ENCODE measurements at regions not wholly inside any gene's neighbourhood (a gene's known extent, or its start where the extent isn't known, plus 50 kb on each side); places are given as distances from the start of the nearest gene placed in this dataset.

DNA sequence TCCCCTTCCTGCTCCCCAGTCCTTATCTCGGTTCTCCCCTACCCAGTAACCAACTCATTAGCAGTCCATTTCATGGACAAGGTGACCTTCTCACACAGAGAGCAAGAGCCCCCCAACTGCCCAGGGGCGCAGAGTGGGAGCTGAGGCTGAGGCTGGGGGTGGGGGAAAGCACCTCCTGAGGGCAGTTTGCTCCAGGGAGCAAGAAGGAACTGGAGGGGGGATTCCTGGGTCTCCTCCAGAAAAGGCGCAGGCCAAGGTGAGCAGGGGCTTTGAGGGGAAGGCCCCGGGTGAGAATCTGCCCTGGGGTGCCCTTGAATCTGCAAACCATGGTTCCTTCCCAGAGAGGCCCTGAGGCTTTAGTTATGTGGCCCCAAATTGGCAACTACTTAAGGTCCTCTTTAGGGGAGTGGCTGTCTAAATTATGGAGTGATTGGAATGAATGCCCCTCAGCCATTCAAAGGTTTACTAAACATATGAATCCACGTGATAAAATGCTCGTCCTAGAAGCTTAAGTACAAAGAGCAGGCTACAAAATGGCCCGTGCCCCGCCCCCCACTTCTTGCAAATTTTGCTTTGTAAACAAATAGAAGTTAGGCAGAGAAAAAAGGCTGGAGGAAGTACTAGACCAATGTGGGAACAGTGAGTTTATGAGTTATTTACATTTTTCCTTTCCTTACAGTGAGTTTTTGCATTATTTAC lies 123.5 kb upstream of the HS6ST1 start:
- TF ChIP-seq, protein P1, sequence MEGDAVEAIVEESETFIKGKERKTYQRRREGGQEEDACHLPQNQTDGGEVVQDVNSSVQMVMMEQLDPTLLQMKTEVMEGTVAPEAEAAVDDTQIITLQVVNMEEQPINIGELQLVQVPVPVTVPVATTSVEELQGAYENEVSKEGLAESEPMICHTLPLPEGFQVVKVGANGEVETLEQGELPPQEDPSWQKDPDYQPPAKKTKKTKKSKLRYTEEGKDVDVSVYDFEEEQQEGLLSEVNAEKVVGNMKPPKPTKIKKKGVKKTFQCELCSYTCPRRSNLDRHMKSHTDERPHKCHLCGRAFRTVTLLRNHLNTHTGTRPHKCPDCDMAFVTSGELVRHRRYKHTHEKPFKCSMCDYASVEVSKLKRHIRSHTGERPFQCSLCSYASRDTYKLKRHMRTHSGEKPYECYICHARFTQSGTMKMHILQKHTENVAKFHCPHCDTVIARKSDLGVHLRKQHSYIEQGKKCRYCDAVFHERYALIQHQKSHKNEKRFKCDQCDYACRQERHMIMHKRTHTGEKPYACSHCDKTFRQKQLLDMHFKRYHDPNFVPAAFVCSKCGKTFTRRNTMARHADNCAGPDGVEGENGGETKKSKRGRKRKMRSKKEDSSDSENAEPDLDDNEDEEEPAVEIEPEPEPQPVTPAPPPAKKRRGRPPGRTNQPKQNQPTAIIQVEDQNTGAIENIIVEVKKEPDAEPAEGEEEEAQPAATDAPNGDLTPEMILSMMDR (IDR thresholded peaks at IDR 0.05; ENCODE audit: insufficient read depth, low read length), result no peak
- DNase-seq (ENCODE audit: low read depth), result no peak

DNA sequence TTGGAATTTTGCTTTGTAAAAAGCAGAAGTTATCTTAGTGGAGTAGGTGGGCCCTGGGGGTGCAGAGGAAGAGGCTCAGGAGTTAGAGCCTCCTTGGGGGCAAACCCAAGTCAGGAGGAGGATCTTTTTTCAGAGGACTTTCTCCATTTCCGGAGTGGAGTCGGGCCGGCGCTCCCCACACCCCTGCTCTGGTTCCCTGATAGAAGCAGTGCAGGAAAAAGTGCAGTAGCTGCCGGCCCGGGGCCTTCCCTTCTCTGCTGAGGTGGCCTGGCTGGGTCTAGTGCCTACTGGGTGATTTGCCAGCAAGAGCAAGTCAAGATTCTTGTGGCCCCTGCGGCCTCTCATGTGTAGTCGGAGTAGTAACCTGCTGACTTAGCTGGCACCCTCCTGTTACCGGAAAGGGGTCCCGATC lies 124.2 kb upstream of the HS6ST1 start:
- DNase-seq (ENCODE audit: low read depth), result no peak
- H3K4me3 ChIP-seq (ENCODE audit: low read depth, low read length), result no peak overlapping the region
- TF ChIP-seq, protein P1 (IDR thresholded peaks at IDR 0.05; ENCODE audit: insufficient read depth, low read length), result no peak

More for the DNA sequence above, 123.5 kb upstream of the HS6ST1 start:
- no peak overlapping the region for H3K4me3 ChIP-seq (ENCODE audit: low read depth, low read length)

DNA sequence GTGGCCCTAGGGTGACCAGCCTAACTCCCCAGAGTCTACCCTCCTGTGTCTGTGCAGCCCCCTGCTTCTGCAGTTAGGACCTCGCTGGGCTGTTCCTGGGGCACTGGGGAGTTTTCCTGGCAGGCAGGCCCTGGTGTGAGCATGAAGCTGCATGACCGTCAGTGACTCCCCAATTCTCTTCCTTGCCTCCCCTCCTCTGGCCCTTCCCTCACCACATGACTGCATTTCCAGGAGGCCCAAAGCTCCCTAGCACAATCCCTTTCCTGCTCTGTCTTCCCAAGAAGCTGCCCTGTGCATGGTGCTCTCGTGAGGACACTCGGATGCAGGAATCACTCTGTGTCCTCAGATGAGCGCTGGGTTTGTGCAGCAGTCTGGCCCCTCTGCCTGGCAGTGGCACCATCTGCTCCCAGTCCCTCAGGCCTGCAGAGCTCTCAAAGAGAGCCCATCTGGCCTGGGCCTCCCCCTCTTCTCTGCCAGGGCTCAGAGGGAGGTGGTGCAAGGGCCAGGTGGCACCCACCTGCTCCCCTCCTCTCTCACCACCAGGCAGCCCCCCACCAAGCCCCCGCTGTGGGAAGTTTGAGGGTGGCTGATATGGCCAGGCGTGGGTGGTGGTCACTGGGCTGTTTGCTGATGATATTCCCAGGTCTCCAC lies 125.6 kb upstream of the HS6ST1 start:
- no peak overlapping the region for H3K4me3 ChIP-seq (ENCODE audit: low read depth, low read length)
- TF ChIP-seq, protein P1 (IDR thresholded peaks at IDR 0.05; ENCODE audit: insufficient read depth, low read length), result no peak
- DNase-seq (ENCODE audit: low read depth), result no peak

DNA sequence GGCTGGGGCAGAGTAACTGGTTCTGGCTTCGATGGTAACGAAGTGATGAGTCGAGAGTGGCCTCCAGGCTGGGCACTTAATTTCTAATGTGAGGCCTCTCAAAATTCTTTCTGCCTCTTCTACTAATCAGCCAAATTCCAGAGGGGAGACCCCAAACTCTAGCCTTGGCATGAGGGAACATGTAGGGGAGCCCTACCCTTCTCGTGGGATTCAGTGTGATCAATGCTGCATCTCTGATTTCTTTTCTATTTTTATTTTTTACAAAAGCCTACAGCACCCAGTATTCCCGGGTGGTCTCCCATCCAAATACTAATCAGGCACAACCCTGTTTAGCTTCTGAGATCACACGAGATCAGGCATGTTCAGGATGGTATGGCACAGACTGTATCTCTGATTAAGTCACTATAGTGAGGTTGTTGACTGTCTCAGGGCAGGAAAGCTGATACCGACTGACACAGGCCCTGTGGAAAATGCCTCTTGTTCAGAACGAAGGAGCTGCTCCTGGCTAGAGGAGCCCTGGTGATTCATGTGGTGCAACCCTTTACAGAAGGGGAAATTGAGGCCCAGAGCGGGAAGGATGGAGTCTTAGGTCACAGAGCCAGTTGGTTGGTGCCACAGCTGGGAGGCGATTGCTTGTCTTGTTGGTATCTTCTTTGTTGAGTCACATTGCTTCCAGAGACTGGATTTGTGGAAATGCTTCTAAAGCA lies 126.3 kb upstream of the HS6ST1 start:
- DNase-seq (ENCODE audit: low read depth), result no peak
- TF ChIP-seq, protein P1 (IDR thresholded peaks at IDR 0.05; ENCODE audit: insufficient read depth, low read length), result no peak
- H3K4me3 ChIP-seq (ENCODE audit: low read depth, low read length), result no peak overlapping the region

DNA sequence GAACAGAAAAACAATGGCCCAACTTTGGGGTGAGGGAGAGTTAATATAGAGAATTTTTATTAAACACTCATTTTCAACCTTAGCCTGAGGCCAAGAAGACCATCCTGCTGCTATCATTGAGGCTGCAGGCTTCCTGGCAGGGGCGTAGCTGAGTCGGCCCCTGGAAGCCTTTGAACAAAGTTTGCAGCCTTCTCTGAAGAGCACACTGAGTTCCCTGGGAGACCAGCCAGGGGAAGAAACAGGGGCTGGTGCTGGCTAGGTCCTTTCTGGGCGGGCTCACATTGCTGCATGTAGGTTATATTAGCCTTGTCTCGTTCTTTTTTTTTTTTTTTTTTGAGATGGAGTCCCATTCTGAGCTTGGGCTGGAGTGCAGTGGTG lies 126.8 kb upstream of the HS6ST1 start:
- no peak for DNase-seq (ENCODE audit: low read depth)
- TF ChIP-seq, protein P1 (IDR thresholded peaks at IDR 0.05; ENCODE audit: insufficient read depth, low read length), result no peak
- no peak overlapping the region for H3K4me3 ChIP-seq (ENCODE audit: low read depth, low read length)

DNA sequence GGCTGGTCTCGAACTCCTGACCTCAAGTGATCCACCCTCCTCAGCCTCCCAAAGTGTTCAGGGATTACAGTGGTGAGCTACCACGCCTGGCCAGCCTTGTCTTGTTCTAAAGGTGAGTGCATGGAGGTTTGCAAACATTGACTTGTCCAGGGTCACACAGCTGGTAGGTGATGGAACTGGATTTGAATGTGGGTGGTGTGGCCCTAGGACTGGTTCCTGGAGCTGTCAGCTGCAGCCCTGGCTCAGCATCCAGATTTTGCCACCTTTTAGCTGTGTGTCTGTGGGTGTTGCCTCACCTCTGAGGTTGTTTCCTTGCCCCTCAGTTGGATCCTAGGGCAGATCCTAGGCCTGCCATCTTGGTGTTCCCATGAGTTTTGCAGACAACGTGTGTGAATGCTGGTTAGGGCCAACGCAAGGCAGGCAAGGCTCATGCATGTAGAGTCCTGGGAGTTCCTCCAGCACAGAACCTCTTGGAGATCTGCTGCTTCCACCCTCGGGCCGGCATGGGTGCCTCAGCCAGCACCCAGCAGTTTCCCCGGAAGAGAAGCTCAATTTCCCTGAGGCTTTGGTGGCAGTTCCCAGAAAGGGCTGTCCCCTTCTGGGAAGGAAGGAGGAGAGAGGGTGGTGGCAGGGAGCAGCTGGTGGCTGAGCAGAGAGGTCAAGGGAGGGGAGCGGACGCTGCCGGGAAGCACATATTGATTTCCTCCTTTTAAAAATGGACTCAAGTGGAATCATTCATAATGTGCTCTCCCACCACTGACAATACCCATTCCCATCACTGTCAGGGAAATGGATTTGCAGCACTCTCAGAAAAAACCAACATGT lies 127.6 kb upstream of the HS6ST1 start:
- TF ChIP-seq, protein P1 (IDR thresholded peaks at IDR 0.05; ENCODE audit: insufficient read depth, low read length), result no peak
- no peak for DNase-seq (ENCODE audit: low read depth)
- no peak overlapping the region for H3K4me3 ChIP-seq (ENCODE audit: low read depth, low read length)

Measured in fibroblast of the aortic adventitia (primary cell).